H1 (cell line): ENCODE measurements at regions not wholly inside any gene's neighbourhood (a gene's known extent, or its start where the extent isn't known, plus 50 kb on each side); places are given as distances from the start of the nearest gene placed in this dataset.

Experiments used
- ATF2 ChIP-seq: IDR thresholded peaks from 2 replicates; pipeline ENCODE4 v1.6.1; 2012; ENCODE audit warnings: low read length, inconsistent platforms
- CBX5 ChIP-seq: fragments of 300-800, 300-1000 bp; sonication (generic); IDR thresholded peaks from 2 replicates; pipeline ENCODE4 v1.7.1; 2016; ENCODE audit warnings: antibody characterized with exemption, low read length, low read depth
- CTCF ChIP-seq, 3 experiments: IDR thresholded peaks; 1 replicate in 2 of 3; 2 replicates in 1 of 3; pipeline versions ENCODE4 v1.5.1 to v1.6.1; 2011; ENCODE audit warnings: low read length in 3 of 3, mild to moderate bottlenecking in 3 of 3, inconsistent platforms in 2 of 3, low read depth in 1 of 3, moderate library complexity in 1 of 3; ENCODE audit not compliant: insufficient read depth in 1 of 3; ENCODE audit errors: control extremely low read depth in 1 of 3
- EP300 ChIP-seq, 2 experiments: IDR thresholded peaks; 1 replicate in 1 of 2; 2 replicates in 1 of 2; pipeline ENCODE4 v1.6.1; 2011 to 2012; ENCODE audit warnings: low read depth in 2 of 2, low read length in 2 of 2, mild to moderate bottlenecking in 2 of 2, borderline replicate concordance in 1 of 2, inconsistent platforms in 1 of 2, moderate library complexity in 1 of 2
- EZH2 ChIP-seq: fragments of 200-600 bp; sonication (generic); IDR thresholded peaks from 2 replicates; pipeline ENCODE4 v1.7.1; 2012; ENCODE audit warnings: low read depth, mild to moderate bottlenecking, moderate library complexity, low read length, inconsistent platforms; ENCODE audit not compliant: severe bottlenecking
- GABPA ChIP-seq: IDR thresholded peaks from 2 replicates; pipeline ENCODE4 v1.6.1; 2011; ENCODE audit warnings: mild to moderate bottlenecking, low read length, moderate library complexity, borderline replicate concordance; ENCODE audit not compliant: insufficient read depth
- HDAC2 ChIP-seq, 2 experiments: fragments of 300-600 bp in 1 of 2; sonication (generic) in 1 of 2; IDR thresholded peaks; 2 replicates each; pipeline ENCODE4 v1.6.1; 2011 to 2012; ENCODE audit warnings: low read depth in 2 of 2, low read length in 2 of 2, mild to moderate bottlenecking in 2 of 2, moderate library complexity in 2 of 2, borderline replicate concordance in 1 of 2, inconsistent platforms in 1 of 2
- KDM1A ChIP-seq: fragments of 200-600, 300-600 bp; sonication (generic); IDR thresholded peaks from 2 replicates; pipeline ENCODE4 v1.7.1; 2016; ENCODE audit warnings: mild to moderate bottlenecking, low read length, borderline replicate concordance
- MAX ChIP-seq: IDR thresholded peaks from 2 replicates; pipeline ENCODE4 v1.6.1; 2012; ENCODE audit warnings: inconsistent platforms
- POLR2A ChIP-seq, 2 experiments: IDR thresholded peaks; 1 replicate in 1 of 2; 2 replicates in 1 of 2; pipeline ENCODE4 v1.6.1; 2011; ENCODE audit warnings: low read depth in 2 of 2, low read length in 2 of 2, mild to moderate bottlenecking in 2 of 2; ENCODE audit errors: control extremely low read depth in 1 of 2
- POU5F1 ChIP-seq: IDR thresholded peaks from 2 replicates; pipeline ENCODE4 v1.6.1; 2011; ENCODE audit warnings: low read depth, mild to moderate bottlenecking, low read length, moderate library complexity
- RBBP5 ChIP-seq: IDR thresholded peaks from 2 replicates; pipeline ENCODE4 v1.7.1; 2012; ENCODE audit warnings: low read depth, mild to moderate bottlenecking, inconsistent platforms, low read length, moderate library complexity, borderline replicate concordance

GRCh38 chr3:159837725-159838124 lies 150.9 kb upstream of the IL12A start:
- TF ChIP-seq KDM1A = no peak
- no peak for TF ChIP-seq CTCF (IDR thresholded peaks at IDR 0.05; ENCODE audit: control extremely low read depth in 1 of 3, insufficient read depth in 1 of 3, low read depth in 1 of 3, low read length in 3 of 3)
- TF ChIP-seq GABPA = no peak
- no peak for TF ChIP-seq HDAC2 (IDR thresholded peaks at IDR 0.05; ENCODE audit: borderline replicate concordance in 1 of 2, low read depth in 2 of 2, low read length in 2 of 2)
- TF ChIP-seq EZH2 = no peak
- no peak for TF ChIP-seq POLR2A (IDR thresholded peaks at IDR 0.05; ENCODE audit: control extremely low read depth in 1 of 2, low read depth in 2 of 2, low read length in 2 of 2)
- TF ChIP-seq EP300 (IDR thresholded peaks at IDR 0.05; ENCODE audit: borderline replicate concordance in 1 of 2, low read depth in 2 of 2, low read length in 2 of 2) = no peak
- no peak for TF ChIP-seq MAX
- no peak for TF ChIP-seq POU5F1
- TF ChIP-seq CBX5 = no peak
- TF ChIP-seq ATF2 = no peak
- TF ChIP-seq RBBP5 = no peak
